ENCODE measurements at regions not wholly inside any gene's neighbourhood (a gene's known extent, or its start where the extent isn't known, plus 50 kb on each side); places are given as distances from the start of the nearest gene placed in this dataset.
A peak's percentile ranks its signal among the peaks of the same experiment; 100 is the strongest.
"Not testable (repeated sequence)": the region's sequence is repeated elsewhere in the genome, so short reads cannot be mapped to it uniquely, and the experiment has no call there.

DNA sequence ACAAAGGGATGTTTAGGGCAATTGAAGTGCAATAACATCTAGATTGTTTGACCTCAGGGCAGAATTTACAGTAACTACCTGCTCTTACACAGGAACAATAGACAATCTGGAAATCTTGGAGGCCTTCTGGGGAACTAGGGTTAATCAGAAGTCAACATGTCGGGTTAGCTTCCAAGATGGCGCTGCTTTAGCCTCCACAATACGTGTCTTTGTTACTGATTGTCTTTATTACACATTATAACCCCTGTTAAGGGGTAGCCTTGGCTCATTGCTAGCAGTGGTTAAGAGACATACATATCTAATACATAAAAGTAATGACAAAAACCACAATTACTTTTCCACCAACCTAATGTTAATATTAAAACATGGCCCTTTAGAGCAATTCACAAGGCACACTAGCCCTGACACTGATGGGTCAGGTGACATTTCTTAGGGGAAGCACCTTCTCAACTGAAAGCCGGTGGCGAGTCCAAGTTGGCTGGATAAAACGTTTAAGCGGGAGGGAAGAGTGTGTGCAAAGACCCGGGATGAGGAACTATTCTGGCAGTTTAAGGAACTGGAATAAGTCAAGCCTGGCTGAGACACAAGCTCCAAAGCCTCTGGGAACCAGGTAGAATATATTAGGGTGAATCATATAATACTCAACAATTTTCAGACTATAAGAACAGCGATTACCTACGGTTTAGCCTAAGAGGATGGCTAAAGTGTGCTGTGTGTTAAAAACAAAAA lies 236.9 kb downstream of the BCAS1 start:
- no peak for DNase-seq

GRCh38 chr20:53832499-53832898 lies 237.9 kb downstream of the BCAS1 start:
- DNase-seq: no peak

GRCh38 chr20:53831812-53832211 lies 238.2 kb upstream of the ZNF217 start:
- DNase-seq: no peak

DNA sequence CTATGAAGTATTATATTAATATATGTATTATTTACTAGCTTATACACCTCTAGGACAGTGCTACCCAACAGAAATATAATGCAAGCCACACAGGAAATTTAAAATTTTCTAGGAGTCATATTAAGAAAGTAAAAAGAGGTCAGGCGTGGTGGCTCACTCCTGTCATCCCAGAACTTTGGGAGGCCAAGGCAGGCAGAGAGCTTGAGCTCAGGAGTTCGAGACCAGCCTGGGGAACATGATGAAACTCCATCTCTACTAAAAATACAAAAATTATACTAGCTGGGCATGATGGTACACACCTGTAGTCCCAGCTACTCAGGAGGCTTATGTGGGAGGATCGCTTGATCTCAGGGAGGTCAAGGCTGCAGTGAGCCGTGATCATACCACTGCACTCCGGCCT lies 237.6 kb upstream of the ZNF217 start:
- no peak for DNase-seq

- DNase-seq: no peak
These were observed 236.3 kb upstream of the ZNF217 start for GRCh38 chr20:53829724-53830521.

- no peak for DNase-seq
These were observed 235.7 kb upstream of the ZNF217 start for GRCh38 chr20:53829255-53829723.

DNA sequence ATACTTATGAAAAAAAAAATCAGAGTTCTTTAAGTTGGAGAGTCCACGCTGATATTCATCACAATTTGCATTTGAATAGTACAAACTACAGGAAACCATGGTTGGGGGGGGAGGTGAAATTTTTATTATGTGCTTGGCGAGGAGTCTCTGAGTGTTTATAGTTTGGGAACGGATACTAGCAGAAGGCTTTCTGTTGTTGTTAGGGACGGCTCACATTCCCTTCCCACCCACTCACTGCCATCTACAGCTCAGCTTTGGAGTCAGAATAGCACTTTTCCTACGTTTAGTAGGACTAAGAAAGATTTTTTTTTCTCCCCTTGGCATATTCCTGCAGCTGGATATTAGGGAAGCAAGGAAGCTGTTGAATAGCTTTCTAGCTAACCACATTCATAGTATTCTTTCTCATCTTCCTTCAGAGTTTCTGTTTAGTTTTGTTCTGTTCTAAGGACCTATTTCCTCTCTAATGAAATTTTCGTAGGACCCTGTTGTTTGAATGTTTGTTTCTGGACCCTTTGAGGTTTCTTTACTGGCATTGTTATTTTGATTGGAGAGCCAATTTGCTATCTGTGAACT lies 235.1 kb upstream of the ZNF217 start:
- no peak for DNase-seq

DNA sequence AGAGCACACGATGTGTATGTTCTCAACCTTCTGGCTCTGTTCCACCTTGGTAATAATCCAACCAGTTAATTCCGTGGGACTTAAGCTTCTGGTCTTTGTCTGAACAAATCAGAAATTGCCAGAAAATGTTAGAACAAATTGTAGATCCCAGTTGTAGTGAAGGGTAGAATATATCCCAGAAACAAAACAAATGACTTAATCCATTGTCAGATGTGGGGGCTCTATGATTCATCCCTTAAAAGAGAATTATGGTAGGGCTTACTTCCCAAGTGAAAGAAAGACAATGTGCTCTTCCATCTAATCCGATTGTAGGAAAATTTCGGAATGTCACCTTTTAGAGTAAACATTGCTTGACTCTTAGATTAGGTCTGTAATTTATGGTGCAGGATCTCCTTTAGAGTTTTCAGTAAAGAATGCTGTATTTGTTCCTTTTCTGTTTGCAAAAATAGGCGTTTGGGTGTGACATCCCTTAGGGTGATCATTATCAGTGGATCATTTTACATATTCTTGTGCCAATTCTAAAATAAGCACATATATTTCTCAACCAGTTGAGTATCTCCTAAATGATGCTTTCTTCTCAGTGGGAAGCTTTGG lies 234.5 kb upstream of the ZNF217 start:
- DNase-seq: no peak

GRCh38 chr20:53827292-53828087 lies 233.9 kb upstream of the ZNF217 start:
- no peak for DNase-seq

DNA sequence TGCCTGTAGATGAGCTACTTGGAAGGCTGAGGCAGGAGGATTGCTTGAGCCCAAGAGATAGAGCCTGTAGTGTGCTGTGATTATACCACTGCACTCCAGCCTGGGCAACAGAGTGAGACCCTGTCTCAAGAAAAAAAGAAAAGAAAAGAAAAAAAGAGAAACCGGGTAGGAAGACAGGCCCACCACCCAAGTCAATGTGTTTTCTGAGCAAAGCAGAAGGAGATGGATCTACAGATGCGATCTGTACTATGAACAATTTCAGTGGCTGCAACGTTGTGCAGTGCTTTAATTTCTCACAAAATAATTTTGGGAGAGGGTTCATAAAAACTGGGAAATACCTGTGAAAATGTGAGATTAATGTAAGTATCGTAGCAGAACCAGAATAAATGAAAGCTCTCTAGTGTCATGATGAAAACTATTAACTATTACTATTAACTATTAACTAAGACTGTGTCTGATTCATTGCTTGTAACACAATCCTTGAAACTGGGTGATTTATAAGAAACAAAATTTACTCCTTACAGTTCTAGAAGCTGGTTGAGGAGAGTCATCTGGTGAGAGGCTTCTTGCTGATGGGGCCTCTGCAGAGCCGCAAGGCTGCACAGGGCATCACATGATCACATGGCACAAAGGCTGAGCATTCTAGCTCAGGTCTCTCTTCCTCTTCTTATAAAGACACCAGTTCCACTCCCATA lies 233.1 kb upstream of the ZNF217 start:
- DNase-seq: peak; percentile 29

GRCh38 chr20:53826090-53826489 lies 232.5 kb upstream of the ZNF217 start:
- no peak for DNase-seq

- DNase-seq: no peak
These were observed 231.6 kb upstream of the ZNF217 start for GRCh38 chr20:53825282-53825681.

GRCh38 chr20:53824779-53825178 lies 231.1 kb upstream of the ZNF217 start:
- no peak for DNase-seq

- DNase-seq: no peak
These were observed 229.6 kb upstream of the ZNF217 start for GRCh38 chr20:53823121-53823764.

GRCh38 chr20:53822534-53822933 lies 228.9 kb upstream of the ZNF217 start:
- no peak for DNase-seq

DNA sequence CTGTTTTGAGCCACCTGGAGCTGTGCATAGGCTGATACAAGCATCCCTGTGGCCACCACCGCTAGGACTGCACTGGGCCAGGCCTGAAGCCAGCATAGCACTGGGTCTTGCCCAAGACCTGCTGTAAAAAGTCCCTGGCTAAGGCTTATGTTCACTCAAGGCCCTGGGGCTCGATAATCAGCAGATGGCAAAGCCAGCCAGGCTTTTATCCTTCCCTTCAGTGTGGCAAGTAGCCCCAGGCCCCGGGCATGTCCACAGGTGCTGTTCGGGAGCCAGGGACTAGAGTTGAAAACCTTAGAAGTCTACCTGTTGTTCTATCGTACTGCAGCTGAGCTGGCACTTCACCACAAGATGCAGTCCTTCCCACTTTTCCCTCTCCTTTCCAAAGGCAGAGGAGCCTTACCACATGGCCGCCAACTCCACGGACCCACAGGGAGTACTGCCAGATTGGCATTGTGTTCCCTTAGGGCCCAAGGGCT lies 226.4 kb upstream of the ZNF217 start:
- DNase-seq: no peak

GRCh38 chr20:53818457-53819177 lies 225.0 kb upstream of the ZNF217 start:
- DNase-seq: no peak

DNA sequence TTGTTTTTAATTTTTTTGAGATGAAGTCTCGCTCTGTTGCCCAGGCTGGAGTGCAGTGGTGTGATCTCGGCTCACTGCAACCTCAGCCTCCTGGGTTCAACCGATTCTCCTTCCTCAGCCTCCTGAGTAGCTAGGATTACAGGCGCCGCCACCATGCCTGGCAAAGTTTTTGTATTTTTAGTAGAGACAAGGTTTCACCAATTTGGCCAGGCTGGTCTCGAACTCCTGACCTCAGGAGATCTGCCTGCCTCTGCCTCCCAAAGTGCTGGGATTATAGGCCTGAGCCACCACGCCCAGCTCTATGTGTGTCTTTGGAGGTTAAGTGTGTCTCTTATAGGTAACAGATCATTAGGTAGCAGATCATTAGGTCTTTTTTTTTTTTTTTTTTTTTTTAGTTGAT lies 223.9 kb upstream of the ZNF217 start:
- DNase-seq: not testable (repeated sequence)

DNA sequence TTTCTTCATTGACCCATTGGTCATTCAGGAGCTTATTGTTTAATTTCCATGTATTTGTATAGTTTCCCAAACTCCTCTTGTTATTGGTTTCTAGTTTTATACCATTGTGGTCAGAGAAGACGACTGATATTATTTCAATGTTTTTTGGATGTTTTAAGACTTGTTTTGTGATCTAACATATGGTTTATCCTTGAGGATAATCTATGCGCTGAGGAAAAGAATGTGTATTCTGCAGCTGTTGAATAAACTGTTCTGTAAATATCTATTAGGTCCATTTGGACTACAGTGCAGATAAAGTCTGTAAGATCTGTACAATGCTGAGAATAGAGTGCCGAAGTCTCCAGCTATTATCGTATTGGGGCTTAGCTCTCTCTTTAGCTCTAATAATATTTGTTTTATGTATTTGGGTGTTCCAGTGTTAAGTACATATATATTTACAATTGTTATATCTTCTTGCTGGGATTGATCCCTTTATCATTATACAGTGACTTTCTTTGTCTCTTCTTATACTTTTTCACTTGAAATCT lies 223.3 kb upstream of the ZNF217 start:
- DNase-seq: no peak

DNA sequence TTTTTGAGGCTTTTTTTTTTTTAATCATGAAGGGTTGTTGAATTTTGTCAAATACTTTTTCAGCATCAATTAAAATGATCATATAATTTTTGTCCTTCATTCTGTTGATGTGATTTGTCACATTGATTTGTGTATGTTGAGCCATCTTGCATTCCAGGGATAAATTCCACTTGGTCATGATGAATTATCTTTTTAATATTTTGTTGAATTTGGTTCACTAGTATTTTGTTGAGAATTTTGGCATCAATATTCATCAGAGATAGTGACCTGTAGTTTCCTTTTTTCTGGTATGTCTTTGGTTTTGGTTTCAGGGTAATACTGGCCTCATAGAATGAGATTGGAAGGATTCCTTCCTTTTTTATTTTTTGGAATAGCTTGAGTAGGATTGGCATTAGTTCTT lies 221.9 kb upstream of the ZNF217 start:
- no peak for DNase-seq
